ENCODE measurements at regions not wholly inside any gene's neighbourhood (a gene's known extent, or its start where the extent isn't known, plus 50 kb on each side); places are given as distances from the start of the nearest gene placed in this dataset.

DNA sequence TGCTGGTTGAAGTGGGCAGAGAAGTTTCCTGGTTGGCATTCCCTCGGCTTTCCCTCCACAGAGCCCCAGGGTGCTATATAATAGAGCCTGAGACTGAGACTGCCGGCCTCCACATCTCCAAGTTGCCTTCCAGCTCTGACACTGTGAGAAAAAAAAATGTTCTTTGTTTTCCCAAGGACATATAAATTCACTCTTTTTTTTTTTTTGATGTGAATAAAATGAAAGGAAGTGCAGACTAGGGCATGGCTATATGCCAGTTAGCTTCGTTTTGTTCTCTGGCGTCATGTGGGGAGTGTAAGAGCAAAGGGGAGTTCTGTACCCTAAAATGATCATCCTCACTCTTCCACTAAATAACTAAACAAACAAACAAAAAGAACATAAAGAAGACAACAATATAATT lies 101.6 kb downstream of the TNFSF18 start:
- Mint-ChIP-seq H3K4me1 (peaks cover 2% of the 10 kb centered on the region), H3K36me3 (no peaks in the 10 kb centered on the region), H3K27ac (no peak overlapping the region), H3K9me3 (no peaks in the 10 kb centered on the region), H3K27me3 (peaks cover 2% of the 10 kb centered on the region), H3K4me3 (no peak overlapping the region)
- DNase-seq (ENCODE audit: low spot score in 2 of 2) (no peak), ATAC-seq (ENCODE audit: low read depth) (no peak)

DNA sequence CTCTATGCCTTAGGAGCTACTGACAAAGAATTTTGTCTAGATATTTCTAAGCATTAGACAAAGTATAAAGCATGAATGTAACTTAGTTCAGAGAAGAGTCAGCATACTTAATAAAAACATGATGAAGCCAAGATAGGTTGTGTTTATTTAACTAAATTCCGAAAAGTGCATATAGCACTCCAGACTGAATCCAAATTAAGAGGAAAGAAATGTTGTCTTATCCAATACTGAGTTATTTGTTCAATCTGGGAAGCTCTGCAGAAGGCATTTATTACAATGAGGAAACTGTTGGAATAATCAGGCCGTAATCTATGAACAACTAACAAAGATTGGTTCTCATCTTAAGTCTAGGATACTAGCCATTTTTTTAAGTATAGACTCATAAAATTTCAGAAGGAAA lies 100.2 kb downstream of the TNFSF18 start:
- Mint-ChIP-seq H3K4me1 (peaks cover 2% of the 10 kb centered on the region), H3K36me3 (no peaks in the 10 kb centered on the region), H3K27ac (no peak overlapping the region), H3K9me3 (no peaks in the 10 kb centered on the region), H3K4me3 (no peak overlapping the region), H3K27me3 (peaks cover 2% of the 10 kb centered on the region)
- ATAC-seq (ENCODE audit: low read depth) (no peak), DNase-seq (ENCODE audit: low spot score in 2 of 2) (no peak)

- Mint-ChIP-seq H3K4me3 (no peak overlapping the region), H3K27ac (no peak overlapping the region), H3K4me1 (peaks cover 2% of the 10 kb centered on the region), H3K27me3 (peaks cover 2% of the 10 kb centered on the region), H3K36me3 (no peaks in the 10 kb centered on the region), H3K9me3 (no peaks in the 10 kb centered on the region)
- ATAC-seq (ENCODE audit: low read depth) (no peak), DNase-seq (ENCODE audit: low spot score in 2 of 2) (no peak)
Measured at GRCh38 chr1:172951730-172952365, 98.9 kb downstream of the TNFSF18 start.

DNA sequence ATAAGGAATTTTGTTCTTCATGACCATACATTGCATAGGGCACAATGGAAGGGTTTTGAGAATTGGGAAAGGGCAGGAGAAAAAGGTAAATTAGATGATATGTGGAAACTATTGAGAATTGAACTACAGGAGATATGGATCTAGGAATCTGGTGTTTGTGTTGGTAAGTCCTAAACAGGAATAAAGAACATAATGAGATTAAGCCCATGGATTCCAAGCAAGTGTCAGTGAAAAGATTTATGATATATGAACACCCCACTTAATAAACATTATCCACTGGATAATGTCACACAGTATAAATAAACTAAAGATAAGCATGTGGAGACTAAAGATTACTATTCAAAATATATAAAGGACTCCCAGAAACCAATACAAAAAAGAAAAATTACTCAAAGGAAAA lies 98.2 kb downstream of the TNFSF18 start:
- ATAC-seq (ENCODE audit: low read depth) (no peak), DNase-seq (ENCODE audit: low spot score in 2 of 2) (no peak)
- H3K4me1 Mint-ChIP-seq: peaks cover 3% of the 10 kb centered on the region
- peaks cover 2% of the 10 kb centered on the region for H3K27me3 Mint-ChIP-seq
- H3K27ac Mint-ChIP-seq: no peak overlapping the region
- no peaks in the 10 kb centered on the region for H3K36me3 Mint-ChIP-seq
- no peak overlapping the region for H3K4me3 Mint-ChIP-seq
- no peaks in the 10 kb centered on the region for H3K9me3 Mint-ChIP-seq

DNA sequence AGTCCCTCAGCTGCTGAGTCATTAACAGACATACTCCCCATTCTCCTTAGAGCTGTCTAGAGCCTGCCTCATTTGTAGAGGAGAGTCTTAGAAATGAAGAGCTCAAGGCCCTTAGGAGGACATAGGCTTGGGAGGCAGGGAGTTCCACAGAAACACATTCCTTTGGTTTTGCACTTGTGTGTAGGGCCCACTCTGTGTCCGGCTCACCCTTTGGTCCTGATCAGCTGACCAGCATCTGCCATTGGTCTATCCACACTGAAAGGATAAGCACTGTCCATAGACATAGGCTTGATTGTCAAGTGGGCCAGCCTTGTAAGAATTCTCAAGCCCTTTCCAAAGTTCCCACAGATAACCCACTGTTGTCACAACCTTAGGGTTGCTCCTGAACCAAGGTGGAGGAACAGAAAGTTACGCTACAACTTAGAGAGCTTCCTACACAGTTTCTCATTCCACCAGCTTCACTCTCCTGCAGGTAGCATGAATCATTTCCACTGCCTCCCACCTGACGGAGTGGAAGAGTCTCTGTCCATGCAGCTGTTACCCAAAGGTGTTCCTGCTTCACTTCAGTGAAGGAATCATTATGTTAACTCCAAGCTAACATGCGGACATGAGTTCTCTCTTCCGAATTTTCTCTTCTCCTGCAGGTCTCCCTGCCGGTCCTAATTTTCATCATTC lies 96.1 kb downstream of the TNFSF18 start:
- Mint-ChIP-seq H3K27me3 (peaks cover 2% of the 10 kb centered on the region), H3K27ac (no peak overlapping the region)
- ATAC-seq (ENCODE audit: low read depth): no peak

DNA sequence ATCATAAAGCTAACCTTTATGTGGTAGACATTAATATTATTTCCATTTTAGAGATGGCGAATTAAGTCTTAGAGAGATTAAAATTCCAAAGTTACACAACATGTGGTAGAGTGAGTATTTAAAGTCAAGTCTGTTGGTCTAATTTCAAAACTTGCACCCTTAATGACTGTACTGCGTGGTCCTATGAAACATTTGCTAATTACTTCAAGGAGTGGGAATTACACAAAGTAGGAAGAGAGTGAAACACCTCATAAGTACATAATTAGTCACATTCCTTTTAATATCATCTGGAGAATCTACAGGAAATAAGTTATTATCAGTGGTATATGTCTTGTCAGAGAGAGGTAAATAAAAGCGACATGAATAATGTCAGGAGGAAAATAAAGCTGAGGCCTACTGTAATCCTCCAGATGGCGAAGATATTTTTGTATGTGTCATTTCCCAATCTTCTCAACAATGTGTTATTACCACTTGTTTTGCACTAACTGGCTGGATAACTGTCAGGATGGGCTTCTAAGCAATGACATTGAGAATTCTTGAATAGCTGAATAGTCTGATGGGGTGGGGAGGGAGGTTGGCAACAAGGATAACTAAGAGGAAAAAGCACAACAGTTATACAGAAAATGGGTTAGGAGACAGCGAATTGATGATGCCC lies 95.5 kb downstream of the TNFSF18 start:
- Mint-ChIP-seq H3K27ac (no peak overlapping the region), H3K9me3 (no peaks in the 10 kb centered on the region), H3K36me3 (no peaks in the 10 kb centered on the region), H3K27me3 (peaks cover 2% of the 10 kb centered on the region), H3K4me1 (peaks cover 6% of the 10 kb centered on the region), H3K4me3 (no peak overlapping the region)
- no peak for DNase-seq (ENCODE audit: low spot score in 2 of 2)
- no peak for ATAC-seq (ENCODE audit: low read depth)

More for the DNA sequence above, 96.1 kb downstream of the TNFSF18 start:
- Mint-ChIP-seq H3K36me3 (no peaks in the 10 kb centered on the region), H3K9me3 (no peaks in the 10 kb centered on the region), H3K4me3 (no peak overlapping the region), H3K4me1 (peaks cover 4% of the 10 kb centered on the region)
- DNase-seq (ENCODE audit: low spot score in 2 of 2): no peak

DNA sequence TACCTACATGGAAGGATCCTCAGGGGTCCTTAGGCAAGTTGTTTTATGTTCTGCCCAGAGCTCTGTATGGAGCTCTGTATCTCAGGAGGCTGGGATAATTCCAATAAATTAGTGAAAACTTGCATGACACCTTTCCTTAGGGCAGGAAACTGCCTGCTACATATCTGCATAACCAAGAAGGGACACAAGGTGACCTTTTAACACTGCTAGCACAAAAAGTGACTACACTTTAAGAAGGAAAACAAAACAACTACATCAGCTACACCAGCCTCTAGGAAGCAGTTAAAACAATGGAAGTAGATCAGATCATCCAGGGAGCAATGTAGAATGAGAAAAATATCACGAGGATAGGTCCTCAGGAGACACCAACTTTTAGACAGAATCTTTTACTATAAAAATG lies 93.9 kb downstream of the TNFSF18 start:
- H3K36me3 Mint-ChIP-seq: no peaks in the 10 kb centered on the region
- H3K4me1 Mint-ChIP-seq: peaks cover 9% of the 10 kb centered on the region
- H3K27me3 Mint-ChIP-seq: peaks cover 4% of the 10 kb centered on the region
- no peak overlapping the region for H3K27ac Mint-ChIP-seq
- no peaks in the 10 kb centered on the region for H3K9me3 Mint-ChIP-seq
- ATAC-seq (ENCODE audit: low read depth): no peak
- no peak for DNase-seq (ENCODE audit: low spot score in 2 of 2)
- H3K4me3 Mint-ChIP-seq: no peak overlapping the region

DNA sequence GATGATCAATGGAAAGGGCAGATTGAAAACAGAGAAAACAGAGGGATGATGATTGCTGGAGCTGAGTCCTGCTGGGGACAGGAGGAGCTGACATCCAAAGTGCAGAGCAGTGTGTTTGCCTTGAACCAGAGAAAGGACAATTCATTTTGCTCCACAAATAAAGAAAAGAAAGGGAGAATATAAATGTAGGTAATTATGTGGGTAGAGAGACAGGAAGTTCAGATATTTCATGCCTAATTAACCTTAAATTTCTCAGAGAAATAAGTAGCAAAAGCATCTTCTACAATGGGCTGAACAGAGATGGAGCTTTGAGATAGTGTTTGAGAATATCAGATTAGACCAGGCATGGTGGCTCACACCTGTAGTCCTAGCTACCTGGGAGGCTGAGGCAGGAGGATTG lies 93.2 kb downstream of the TNFSF18 start:
- Mint-ChIP-seq H3K27ac (no peak overlapping the region), H3K4me1 (peaks cover 9% of the 10 kb centered on the region), H3K36me3 (no peaks in the 10 kb centered on the region), H3K4me3 (no peak overlapping the region), H3K9me3 (no peaks in the 10 kb centered on the region), H3K27me3 (peaks cover 2% of the 10 kb centered on the region)
- ATAC-seq (ENCODE audit: low read depth) (no peak), DNase-seq (ENCODE audit: low spot score in 2 of 2) (no peak)

GRCh38 chr1:172959571-172959970 lies 91.2 kb downstream of the TNFSF18 start:
- Mint-ChIP-seq H3K27me3 (peaks cover 2% of the 10 kb centered on the region), H3K4me3 (no peak overlapping the region), H3K27ac (no peak overlapping the region), H3K36me3 (no peaks in the 10 kb centered on the region), H3K4me1 (peaks cover 9% of the 10 kb centered on the region), H3K9me3 (no peaks in the 10 kb centered on the region)
- DNase-seq (ENCODE audit: low spot score in 2 of 2) (no peak), ATAC-seq (ENCODE audit: low read depth) (no peak)

GRCh38 chr1:172960019-172960418 lies 90.7 kb downstream of the TNFSF18 start:
- ATAC-seq (ENCODE audit: low read depth) (no peak), DNase-seq (ENCODE audit: low spot score in 2 of 2) (no peak)
- peaks cover 9% of the 10 kb centered on the region for H3K4me1 Mint-ChIP-seq
- no peak overlapping the region for H3K27ac Mint-ChIP-seq
- no peak overlapping the region for H3K4me3 Mint-ChIP-seq
- H3K36me3 Mint-ChIP-seq: no peaks in the 10 kb centered on the region
- H3K27me3 Mint-ChIP-seq: peaks cover 2% of the 10 kb centered on the region
- no peaks in the 10 kb centered on the region for H3K9me3 Mint-ChIP-seq

DNA sequence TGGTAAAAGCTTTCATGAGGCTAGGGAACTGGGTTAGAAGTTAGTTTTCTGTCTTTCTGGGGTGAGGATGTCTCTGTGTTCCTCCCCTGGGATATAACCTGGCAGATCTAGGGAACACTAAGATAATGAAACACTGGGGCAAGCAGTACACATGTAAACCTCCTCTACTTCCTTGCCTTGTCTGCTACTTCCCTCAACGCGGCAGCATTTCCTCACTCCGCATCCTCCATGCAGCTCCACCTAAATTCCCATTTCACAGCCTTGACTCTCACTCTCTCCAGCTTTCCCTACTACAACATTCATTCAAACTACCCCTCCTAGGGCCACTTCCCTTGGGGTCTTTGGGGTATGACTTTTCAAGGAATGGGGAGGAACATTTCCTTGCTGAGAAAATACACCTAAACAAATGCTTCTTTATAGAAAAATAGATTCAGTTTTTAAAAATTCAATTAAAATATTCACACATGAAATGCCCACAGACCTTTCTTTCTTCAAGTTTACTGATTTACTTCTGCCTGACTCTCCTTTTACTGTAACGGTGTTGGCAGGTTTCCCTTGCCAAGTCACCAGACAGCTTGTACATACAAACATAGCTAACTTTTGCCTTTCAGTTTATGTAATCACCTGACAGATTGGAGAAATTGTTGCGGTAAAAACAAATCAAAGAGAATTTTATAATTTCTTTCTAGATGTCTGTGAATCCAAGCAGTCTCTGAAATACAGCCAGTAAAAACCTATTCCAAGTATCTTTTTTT lies 90.1 kb downstream of the TNFSF18 start:
- H3K36me3 Mint-ChIP-seq: no peaks in the 10 kb centered on the region
- no peak for ATAC-seq (ENCODE audit: low read depth)
- H3K4me3 Mint-ChIP-seq: no peak overlapping the region
- peaks cover 2% of the 10 kb centered on the region for H3K27me3 Mint-ChIP-seq
- no peak for DNase-seq (ENCODE audit: low spot score in 2 of 2)
- H3K4me1 Mint-ChIP-seq: peaks cover 9% of the 10 kb centered on the region
- no peaks in the 10 kb centered on the region for H3K9me3 Mint-ChIP-seq
- no peak overlapping the region for H3K27ac Mint-ChIP-seq

DNA sequence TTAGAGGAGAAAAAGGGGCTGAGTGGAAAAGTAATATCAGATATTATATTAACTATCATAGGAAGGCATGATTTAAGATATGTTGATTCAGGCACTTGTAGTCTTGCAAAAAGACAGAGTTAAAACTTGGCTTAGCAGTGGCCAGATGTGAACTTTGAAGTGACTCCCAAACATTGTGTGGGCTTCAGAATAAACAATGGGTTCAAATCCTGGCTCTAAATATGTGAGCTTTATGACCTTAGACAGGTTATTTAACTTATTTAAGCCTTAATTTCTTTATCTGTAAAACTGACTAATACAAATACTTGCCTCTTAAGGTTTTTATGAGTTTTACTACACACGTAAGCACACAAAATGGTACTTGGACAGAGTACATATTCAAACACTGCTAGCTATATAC lies 85.9 kb downstream of the TNFSF18 start:
- Mint-ChIP-seq H3K4me3 (no peak overlapping the region), H3K36me3 (no peaks in the 10 kb centered on the region), H3K27ac (no peak overlapping the region), H3K27me3 (peaks cover 2% of the 10 kb centered on the region), H3K9me3 (no peaks in the 10 kb centered on the region), H3K4me1 (peaks cover 3% of the 10 kb centered on the region)
- DNase-seq (ENCODE audit: low spot score in 2 of 2) (no peak), ATAC-seq (ENCODE audit: low read depth) (no peak)

- no peaks in the 10 kb centered on the region for H3K9me3 Mint-ChIP-seq
- no peak overlapping the region for H3K4me3 Mint-ChIP-seq
- no peak for DNase-seq (ENCODE audit: low spot score in 2 of 2)
- no peaks in the 10 kb centered on the region for H3K36me3 Mint-ChIP-seq
- H3K27me3 Mint-ChIP-seq: peaks cover 2% of the 10 kb centered on the region
- no peak overlapping the region for H3K27ac Mint-ChIP-seq
- H3K4me1 Mint-ChIP-seq: no peaks in the 10 kb centered on the region
- ATAC-seq (ENCODE audit: low read depth): no peak
Measured at GRCh38 chr1:172966844-172967540, 83.7 kb downstream of the TNFSF18 start.

GRCh38 chr1:172967936-172968335 lies 82.8 kb downstream of the TNFSF18 start:
- Mint-ChIP-seq H3K4me3 (no peak overlapping the region), H3K27ac (no peak overlapping the region), H3K36me3 (no peaks in the 10 kb centered on the region), H3K9me3 (no peaks in the 10 kb centered on the region), H3K4me1 (no peaks in the 10 kb centered on the region), H3K27me3 (peaks cover 3% of the 10 kb centered on the region)
- ATAC-seq (ENCODE audit: low read depth) (no peak), DNase-seq (ENCODE audit: low spot score in 2 of 2) (no peak)
